AG10803 (cell line): ENCODE measurements at regions not wholly inside any gene's neighbourhood (a gene's known extent, or its start where the extent isn't known, plus 50 kb on each side); places are given as distances from the start of the nearest gene placed in this dataset.

Source experiments
- DNase-seq: peaks from one replicate; pipeline ENCODE4 v3.0.0; 2010; ENCODE audit warnings: low read depth
- H3K4me3 ChIP-seq: 2 replicates; pipeline ENCODE4 v1.5.1; 2011; ENCODE audit warnings: mild to moderate bottlenecking, low read length, control low read depth
- TF ChIP-seq, protein P1 (sequence below): conservative IDR thresholded peaks from 2 replicates; pipeline ENCODE4 v1.5.1; 2011; ENCODE audit warnings: mild to moderate bottlenecking, low read length, control low read depth, inconsistent platforms

DNA sequence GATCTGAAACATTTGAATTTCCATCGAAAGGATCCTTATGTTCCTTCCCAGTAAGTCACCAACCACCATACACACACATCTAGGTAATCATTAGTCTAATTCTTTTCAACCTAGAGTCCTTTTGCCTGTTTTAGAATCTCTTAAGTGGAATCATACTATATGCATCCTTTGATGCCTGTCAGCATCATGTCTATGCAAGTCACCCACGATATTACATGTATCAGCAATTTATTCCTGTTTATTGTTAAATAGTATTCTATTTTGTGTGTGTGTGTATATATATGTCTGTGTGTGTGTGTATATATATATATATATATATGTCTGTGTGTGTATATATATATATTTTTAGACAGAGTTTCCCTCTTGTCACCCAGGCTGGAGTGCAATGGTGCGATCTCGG is 78.9 kb upstream of the RPH3AL start:
- TF ChIP-seq, protein P1, sequence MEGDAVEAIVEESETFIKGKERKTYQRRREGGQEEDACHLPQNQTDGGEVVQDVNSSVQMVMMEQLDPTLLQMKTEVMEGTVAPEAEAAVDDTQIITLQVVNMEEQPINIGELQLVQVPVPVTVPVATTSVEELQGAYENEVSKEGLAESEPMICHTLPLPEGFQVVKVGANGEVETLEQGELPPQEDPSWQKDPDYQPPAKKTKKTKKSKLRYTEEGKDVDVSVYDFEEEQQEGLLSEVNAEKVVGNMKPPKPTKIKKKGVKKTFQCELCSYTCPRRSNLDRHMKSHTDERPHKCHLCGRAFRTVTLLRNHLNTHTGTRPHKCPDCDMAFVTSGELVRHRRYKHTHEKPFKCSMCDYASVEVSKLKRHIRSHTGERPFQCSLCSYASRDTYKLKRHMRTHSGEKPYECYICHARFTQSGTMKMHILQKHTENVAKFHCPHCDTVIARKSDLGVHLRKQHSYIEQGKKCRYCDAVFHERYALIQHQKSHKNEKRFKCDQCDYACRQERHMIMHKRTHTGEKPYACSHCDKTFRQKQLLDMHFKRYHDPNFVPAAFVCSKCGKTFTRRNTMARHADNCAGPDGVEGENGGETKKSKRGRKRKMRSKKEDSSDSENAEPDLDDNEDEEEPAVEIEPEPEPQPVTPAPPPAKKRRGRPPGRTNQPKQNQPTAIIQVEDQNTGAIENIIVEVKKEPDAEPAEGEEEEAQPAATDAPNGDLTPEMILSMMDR, result no peak

DNA sequence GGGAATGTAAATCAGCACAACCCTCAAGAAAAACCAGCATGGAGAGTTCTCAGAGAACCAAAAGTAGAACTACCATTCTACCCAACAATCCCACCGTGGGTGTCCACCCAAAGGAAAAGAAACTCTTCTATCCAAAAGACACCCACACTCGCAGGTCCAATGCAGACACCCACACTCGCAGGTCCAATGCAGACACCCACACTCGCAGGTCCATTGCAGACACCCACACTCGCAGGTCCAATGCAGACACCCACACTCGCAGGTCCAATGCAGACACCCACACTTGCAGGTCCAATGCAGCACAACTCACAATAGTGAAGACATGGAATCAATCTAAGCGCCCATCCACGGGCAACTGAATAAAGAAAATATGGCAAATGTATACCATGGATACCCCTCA is 77.0 kb upstream of the RPH3AL start:
- no peak for DNase-seq
- TF ChIP-seq, protein P1, result no peak
- H3K4me3 ChIP-seq, result no peak overlapping the region

More for the DNA sequence above, 78.9 kb upstream of the RPH3AL start:
- DNase-seq, result no peak
- H3K4me3 ChIP-seq, result no peak overlapping the region

DNA sequence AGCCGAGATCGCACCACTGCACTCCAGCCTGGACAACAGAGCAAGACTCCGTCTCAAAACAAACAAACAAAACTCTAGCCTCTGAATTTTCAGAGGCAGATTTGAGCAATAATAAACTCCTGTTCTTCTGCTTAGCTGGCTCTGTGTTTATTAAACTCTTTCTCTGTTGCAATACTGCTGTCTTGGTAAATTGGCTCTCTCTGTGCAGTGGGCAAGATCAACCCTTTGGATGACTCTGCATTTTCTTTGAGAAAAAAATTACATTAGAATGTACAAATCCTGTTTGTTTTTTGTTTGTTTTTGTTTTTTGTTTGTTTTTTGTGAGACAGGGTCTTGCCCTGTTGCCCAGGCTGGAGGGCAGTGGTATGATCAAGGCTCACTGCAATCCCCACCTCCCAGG is 75.8 kb upstream of the RPH3AL start:
- no peak overlapping the region for H3K4me3 ChIP-seq
- no peak for DNase-seq
- TF ChIP-seq, protein P1, result no peak

DNA sequence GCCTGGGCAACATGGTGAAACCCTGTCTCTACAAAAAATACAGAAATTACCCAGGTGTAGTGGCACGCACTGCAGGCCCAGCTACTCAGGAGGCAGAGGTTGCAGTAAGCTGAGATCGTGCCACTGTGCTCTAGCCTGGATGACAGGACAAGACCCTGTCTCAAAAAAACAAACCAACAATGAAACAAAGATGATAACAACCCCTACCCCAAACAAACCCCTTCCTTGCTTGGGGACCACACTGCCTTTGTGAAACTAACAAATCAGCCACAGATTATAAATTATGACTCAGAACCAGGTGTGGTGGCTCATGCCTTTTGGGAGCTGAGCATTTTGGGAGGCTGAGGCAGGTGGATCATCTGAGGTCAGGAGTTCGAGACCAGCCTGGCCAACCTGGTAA is 75.3 kb upstream of the RPH3AL start:
- TF ChIP-seq, protein P1, result no peak
- DNase-seq, result no peak
- H3K4me3 ChIP-seq, result no peak overlapping the region

DNA sequence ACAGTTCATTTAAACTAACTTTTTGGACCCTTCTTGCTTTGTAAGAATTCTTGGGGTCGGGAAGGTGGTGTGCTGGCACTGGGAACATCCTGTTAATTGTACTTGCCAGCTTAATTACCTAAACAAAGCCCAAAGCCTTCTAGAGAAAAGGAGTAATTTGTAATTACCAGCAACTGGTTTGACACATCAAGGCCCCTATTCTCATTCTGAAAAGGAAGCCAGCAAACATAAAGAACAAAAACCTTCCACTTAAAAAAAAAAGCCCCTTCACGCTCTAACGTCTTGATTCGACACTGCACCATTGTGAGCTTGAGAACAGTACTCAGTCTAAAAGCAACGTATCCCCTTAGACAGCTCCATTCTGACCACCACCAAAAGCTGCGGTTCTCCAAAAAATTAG is 74.7 kb upstream of the RPH3AL start:
- H3K4me3 ChIP-seq, result no peak overlapping the region
- DNase-seq, result no peak
- TF ChIP-seq, protein P1, result no peak

DNA sequence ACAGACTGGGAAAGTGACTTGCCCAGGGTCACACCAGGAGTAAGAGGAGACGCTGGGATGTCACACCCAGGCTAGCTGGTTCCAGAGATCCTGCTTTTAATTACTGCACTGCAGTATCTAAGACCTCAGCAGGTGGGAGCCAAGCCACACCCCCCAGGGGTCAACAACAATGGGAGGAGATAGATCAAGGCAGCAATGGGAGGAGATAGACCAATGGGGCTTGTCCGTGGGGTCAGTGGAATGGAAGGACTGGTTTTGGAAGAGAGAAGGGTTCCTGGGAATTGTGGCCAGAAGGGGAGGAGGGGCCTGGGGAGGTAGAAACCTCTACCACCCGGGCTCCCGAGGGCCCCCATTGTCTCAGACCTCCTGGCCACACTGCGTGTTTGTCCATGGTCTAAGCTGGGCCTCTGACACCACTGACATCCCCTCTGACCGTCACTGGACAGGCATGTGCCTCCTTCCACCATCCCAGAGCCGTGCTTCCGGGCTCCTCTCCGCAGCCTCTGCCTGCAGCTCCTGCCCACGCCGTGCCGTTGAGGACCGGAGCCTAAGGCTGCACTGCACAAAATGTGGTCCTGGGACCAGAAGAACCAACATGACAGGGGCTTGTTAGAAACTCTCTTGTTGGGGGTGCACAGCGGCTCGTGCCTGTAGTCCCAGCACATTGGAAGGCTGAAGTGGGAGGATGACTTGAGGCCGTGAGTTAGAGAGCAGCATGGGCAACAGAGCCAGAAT is 69.8 kb upstream of the RPH3AL start:
- no peak overlapping the region for H3K4me3 ChIP-seq
- TF ChIP-seq, protein P1, result no peak
- DNase-seq, result no peak

DNA sequence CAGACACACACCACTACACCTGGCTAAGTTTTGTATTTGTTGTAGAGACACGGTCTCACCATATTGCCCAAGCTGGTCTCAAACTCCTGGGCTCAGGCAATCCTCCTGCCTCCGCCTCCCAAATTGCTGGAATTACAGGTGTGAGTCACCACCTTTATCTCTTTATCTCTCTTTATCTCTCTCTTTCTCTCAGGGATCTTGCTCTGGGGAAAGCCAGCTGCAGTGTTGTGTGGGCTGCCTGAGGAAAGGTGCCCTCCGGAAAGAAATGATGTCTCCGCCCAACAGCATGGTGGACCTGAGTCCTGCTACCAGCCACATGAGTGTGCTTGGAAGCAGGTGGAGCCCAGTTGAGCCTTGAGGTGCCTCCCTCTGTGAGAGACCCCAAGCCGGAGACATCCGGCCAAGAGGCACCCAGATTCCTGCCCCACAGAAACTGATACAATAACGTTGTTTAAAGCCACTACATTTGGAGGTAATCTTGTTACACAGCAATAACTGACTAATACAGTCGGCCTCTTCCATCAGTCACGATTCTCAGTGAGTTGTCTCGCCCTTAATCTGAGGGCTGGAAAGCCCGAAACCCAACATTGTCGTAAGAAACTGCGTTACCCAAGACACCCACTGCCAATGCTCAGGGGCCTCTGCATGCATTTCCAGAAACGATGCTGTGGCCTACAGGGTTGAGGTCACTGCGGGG is 68.0 kb upstream of the RPH3AL start:
- DNase-seq, result no peak
- H3K4me3 ChIP-seq, result no peak overlapping the region
- TF ChIP-seq, protein P1, result no peak
